ENCODE measurements at regions not wholly inside any gene's neighbourhood (a gene's known extent, or its start where the extent isn't known, plus 50 kb on each side); places are given as distances from the start of the nearest gene placed in this dataset.

DNA sequence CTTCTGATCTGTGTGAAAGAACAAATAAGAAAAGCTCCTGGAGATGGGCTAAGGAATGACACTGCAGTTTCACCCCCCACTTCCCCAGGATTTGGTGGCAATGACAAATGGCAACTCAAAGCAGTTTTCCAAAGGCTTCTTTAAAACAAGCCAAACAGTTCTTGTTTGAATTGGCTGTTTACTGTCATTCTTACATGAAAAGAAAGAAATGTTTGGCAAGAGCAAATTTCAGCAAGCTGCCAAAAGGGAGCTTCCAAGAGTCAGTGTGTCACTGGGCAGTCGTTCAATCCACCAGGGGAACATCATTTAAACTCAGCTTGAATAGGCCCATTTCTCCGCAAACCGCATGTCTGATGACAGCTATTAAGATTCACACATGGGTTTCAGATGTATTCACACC is 119.0 kb upstream of the RHOBTB1 start:
- no peak for DNase-seq (ENCODE audit: extremely low read depth, low read depth)
- TF ChIP-seq, protein P1, sequence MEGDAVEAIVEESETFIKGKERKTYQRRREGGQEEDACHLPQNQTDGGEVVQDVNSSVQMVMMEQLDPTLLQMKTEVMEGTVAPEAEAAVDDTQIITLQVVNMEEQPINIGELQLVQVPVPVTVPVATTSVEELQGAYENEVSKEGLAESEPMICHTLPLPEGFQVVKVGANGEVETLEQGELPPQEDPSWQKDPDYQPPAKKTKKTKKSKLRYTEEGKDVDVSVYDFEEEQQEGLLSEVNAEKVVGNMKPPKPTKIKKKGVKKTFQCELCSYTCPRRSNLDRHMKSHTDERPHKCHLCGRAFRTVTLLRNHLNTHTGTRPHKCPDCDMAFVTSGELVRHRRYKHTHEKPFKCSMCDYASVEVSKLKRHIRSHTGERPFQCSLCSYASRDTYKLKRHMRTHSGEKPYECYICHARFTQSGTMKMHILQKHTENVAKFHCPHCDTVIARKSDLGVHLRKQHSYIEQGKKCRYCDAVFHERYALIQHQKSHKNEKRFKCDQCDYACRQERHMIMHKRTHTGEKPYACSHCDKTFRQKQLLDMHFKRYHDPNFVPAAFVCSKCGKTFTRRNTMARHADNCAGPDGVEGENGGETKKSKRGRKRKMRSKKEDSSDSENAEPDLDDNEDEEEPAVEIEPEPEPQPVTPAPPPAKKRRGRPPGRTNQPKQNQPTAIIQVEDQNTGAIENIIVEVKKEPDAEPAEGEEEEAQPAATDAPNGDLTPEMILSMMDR (IDR thresholded peaks at IDR 0.05; ENCODE audit: low read depth, low read length), result no peak

DNA sequence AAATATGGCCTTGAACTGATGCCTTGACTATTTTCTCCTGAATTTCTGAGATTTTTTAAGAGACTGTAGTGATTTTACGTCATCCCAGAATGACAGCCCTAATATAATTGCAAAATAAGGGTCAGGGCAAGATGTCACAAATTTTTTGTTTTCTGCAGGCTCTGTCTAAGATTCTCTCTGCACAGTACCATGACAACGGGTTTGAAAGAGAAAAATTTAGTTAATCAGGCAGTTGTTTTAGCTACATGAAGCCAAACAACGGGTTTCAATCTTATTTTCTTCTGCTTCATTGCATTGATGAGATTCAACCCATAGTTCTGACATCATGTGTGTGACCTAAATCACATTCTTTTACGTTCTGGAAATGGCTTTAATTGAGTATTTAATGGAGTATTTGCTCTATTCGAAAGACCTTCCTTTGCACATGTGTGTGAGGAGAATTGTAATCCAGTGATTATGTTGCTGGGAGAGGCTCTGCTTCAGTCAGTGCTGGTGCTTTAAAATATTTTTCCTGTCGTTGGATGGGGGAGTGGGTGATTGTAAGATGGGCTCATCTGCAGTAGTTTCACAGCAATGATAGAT is 118.0 kb upstream of the RHOBTB1 start:
- no peak for DNase-seq (ENCODE audit: extremely low read depth, low read depth)
- TF ChIP-seq, protein P1 (IDR thresholded peaks at IDR 0.05; ENCODE audit: low read depth, low read length), result no peak

DNA sequence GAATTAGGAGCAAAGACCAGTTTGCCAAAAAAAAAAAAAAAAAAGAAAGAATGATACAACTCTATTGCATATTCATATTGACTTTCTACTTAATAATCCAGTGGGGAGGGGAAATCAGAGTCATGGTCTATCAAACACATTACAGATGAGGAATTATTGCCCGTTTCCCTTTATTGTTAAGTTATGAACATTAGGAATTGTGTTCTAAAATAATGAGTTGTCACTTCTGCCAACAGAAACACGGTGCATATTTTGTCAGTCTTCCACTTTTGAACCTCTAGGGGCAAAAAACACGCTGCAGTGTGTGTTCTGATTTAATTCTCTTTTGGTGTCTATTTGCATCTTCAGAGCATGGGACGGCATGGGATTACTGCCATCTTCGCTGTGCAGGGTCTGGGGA is 115.7 kb upstream of the RHOBTB1 start:
- TF ChIP-seq, protein P1 (IDR thresholded peaks at IDR 0.05; ENCODE audit: low read depth, low read length), result no peak

DNA sequence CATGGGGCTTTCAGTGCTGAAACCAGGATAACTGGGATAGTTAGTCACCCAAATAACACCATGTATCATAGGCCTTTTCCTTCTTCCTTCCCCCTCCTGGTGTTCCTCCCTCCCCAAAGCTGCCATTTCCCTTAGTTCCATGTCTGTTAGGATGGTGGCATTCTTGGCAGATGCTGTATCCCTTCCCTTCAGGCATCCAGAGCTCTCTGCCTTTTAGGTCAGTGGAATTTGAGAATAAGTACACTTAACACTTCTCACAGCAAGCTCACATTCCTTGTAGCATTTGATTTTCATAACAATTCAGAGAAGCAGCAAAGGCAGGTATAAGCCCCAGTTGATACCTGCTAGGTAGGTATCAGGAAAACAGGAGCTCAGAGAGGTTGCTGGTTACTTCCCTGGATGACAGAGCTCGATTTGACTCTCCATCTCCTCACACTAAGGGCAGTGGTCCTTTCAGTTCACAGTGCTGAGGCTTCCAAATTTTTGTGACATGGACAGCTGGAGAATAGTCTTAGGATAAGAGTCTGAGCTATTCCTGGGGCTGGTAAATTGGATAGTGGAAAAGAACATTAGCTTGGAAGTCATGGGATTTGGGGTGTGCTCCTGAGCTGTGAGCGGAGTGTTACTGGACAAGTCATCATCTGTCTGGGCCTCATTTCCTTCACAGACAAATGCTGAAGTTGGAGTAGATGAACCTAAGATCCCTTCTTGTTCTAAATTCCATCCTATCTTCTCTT is 108.7 kb upstream of the RHOBTB1 start:
- TF ChIP-seq, protein P1 (IDR thresholded peaks at IDR 0.05; ENCODE audit: low read depth, low read length), result no peak
- DNase-seq (ENCODE audit: extremely low read depth, low read depth), result no peak

More for the DNA sequence above, 115.7 kb upstream of the RHOBTB1 start:
- DNase-seq (ENCODE audit: extremely low read depth, low read depth), result no peak

DNA sequence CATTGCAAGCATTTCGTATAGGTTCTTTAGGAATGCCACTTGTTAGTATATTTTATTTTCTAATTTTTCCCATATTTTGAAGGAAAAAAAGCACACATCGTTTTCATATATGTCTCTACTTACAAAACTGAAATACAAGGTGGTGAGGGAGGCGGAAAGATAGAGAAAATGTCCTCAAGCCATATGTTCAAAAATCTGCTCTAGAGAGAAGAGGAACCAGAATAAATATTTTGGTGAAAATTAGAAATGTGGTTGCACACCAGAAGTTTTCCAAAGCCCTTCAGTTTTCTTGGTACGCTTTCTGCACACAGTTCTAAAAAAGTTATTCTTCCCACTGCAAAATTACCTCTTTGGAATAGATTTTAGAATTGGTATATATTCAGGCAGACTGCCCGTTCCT is 107.4 kb upstream of the RHOBTB1 start:
- no peak for DNase-seq (ENCODE audit: extremely low read depth, low read depth)
- TF ChIP-seq, protein P1 (IDR thresholded peaks at IDR 0.05; ENCODE audit: low read depth, low read length), result no peak

DNA sequence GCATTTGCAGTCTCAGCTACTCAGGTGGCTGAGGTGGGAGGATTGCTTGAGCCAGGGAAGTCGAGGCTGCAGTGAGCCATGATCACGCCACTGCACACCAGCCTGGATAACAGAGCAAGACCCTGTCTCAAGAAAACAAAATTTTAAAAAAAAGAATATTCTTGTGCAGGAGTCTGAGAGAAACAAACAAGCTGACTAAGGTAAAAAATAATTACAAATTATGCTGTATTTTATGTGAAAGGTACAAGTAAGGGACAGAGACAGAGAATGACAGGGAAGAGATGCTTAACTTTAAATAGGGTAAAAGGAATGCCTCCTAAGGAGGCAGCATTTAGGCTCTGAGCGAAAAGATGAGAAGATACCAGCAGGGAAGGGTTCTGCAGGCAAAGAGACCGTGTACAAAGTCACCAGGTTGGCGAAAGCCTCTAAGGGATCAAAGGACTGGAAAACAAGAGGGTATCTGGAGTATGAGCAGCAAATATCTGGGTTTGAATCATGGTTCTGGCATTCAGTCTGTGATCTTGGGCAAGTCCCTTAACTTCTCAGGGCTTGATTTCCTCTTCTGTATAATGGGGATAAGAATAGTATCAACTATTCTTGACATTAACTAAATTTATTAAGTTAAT is 106.2 kb upstream of the RHOBTB1 start:
- TF ChIP-seq, protein P1 (IDR thresholded peaks at IDR 0.05; ENCODE audit: low read depth, low read length), result no peak
- no peak for DNase-seq (ENCODE audit: extremely low read depth, low read depth)

DNA sequence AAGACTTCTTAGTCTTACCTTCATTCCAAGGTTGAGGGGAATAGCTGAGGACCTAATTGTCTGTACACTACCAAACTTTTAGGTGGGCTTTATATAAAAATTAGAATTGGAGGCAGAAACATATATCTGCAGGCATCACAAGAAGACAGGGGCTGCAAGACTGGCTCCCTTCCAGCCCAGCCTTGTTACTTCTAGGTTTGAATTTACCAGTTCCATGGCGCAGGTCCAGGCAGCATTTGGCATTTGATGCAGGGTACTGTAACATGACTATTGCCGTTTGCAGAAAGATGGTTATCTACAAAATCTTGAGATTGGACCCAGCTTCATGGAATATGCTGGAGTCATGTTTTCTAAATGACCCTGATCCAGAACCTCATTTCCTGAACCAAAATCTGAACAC is 105.4 kb upstream of the RHOBTB1 start:
- TF ChIP-seq, protein P1 (IDR thresholded peaks at IDR 0.05; ENCODE audit: low read depth, low read length), result no peak
- no peak for DNase-seq (ENCODE audit: extremely low read depth, low read depth)
